ENCODE measurements at regions not wholly inside any gene's neighbourhood (a gene's known extent, or its start where the extent isn't known, plus 50 kb on each side); places are given as distances from the start of the nearest gene placed in this dataset.

DNA sequence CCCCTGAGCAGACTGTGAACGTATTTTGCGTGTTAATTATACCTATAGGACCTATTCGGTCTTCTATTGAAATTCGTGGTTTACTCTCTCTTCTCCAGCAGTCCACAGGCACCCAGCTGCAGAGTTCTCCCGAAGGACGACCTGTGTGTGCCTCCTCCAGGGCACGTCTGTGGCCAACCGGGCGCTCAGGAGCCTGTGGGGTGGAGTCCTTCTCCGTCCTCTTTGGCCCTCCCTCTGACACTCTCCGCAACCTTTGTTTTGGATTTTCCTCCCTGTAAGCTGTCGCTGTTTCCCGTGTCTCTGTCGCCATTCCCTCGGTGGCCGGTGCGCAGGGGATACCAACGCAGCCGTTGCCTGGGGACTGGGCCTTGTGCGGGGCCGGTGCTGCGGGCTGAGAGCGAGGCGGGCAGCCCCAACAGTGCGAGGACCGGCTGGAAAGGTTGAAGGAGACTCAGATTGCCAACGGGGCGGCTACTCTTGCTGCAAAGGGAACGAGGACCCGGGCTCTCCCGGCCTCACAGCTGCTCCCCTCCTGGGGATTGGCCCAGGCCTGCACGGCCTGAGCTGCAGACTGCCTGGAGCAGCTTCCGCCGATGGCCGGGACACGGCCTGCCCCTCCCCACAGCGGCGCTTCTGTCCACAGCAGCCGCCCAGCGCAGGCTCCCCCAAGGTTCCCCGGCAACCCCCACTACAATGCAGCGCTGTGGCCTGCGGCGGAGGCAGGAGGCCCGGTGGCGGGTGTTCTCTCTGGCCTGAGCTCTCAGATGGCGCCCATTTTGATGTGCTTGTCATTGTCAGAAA lies 221.0 kb downstream of the MTX2 start:
- DNase-seq (ENCODE audit: low spot score) = no peak
- H3K27ac ChIP-seq (ENCODE audit: poor library complexity, severe bottlenecking) = peak overlapping the region; percentile 64

DNA sequence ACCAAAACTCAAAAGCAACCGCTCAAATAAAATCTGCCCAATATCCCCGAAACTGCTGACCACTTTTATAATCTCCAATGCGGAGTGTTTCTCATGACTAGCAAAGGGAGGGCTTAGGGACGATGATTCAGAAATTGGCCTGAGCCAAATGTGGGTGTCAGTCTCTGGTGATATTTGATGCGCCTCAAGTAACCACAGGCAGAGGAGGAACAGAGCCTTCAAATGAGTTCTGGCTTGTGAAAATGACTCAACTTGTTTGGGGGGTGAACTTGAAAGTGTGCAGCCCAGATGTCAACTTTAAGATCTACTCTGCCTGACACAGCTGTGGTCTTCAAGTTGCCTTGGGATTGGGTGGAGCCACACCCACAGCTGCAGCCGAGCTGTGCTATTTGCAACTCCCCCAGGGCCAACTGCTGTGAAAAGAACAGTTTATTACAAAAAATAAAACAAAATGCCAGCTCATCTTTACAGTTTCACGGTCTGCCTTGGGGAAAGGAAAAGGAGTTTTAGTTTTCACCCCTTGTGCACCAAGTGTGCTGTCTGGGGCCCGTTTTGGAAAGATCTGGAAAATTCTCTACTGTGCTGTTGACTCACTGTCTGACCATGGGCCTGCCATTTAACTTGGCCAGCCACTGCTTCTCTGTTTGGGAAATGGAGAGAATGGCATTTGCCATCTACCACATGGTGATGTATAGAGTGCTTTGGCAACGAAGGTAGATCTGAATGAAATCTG lies 222.1 kb downstream of the MTX2 start:
- peak; percentile 98 for ATAC-seq (ENCODE audit: low read depth)
- Histone ChIP-seq H3K27me3 (ENCODE audit: insufficient read depth, poor library complexity, severe bottlenecking) (no peaks in the 10 kb centered on the region), H3K27ac (ENCODE audit: poor library complexity, severe bottlenecking) (peak overlapping the region; percentile 64), H3K9me3 (ENCODE audit: severe bottlenecking) (no peaks in the 10 kb centered on the region), H3K4me1 (ENCODE audit: insufficient read depth, poor library complexity, severe bottlenecking) (peaks cover 12% of the 10 kb centered on the region), H3K4me3 (ENCODE audit: severe bottlenecking) (no peak overlapping the region), H3K36me3 (ENCODE audit: low read depth) (no peaks in the 10 kb centered on the region)
- TF ChIP-seq, protein P1, sequence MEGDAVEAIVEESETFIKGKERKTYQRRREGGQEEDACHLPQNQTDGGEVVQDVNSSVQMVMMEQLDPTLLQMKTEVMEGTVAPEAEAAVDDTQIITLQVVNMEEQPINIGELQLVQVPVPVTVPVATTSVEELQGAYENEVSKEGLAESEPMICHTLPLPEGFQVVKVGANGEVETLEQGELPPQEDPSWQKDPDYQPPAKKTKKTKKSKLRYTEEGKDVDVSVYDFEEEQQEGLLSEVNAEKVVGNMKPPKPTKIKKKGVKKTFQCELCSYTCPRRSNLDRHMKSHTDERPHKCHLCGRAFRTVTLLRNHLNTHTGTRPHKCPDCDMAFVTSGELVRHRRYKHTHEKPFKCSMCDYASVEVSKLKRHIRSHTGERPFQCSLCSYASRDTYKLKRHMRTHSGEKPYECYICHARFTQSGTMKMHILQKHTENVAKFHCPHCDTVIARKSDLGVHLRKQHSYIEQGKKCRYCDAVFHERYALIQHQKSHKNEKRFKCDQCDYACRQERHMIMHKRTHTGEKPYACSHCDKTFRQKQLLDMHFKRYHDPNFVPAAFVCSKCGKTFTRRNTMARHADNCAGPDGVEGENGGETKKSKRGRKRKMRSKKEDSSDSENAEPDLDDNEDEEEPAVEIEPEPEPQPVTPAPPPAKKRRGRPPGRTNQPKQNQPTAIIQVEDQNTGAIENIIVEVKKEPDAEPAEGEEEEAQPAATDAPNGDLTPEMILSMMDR (IDR thresholded peaks at IDR 0.05; ENCODE audit: poor library complexity, severe bottlenecking) = no peak
- DNase-seq (ENCODE audit: low spot score) = peak; percentile 86

More for the DNA sequence above, 221.0 kb downstream of the MTX2 start:
- Histone ChIP-seq H3K36me3 (ENCODE audit: low read depth) (no peaks in the 10 kb centered on the region), H3K27me3 (ENCODE audit: insufficient read depth, poor library complexity, severe bottlenecking) (no peaks in the 10 kb centered on the region), H3K4me1 (ENCODE audit: insufficient read depth, poor library complexity, severe bottlenecking) (peaks cover 12% of the 10 kb centered on the region), H3K9me3 (ENCODE audit: severe bottlenecking) (no peaks in the 10 kb centered on the region), H3K4me3 (ENCODE audit: severe bottlenecking) (no peak overlapping the region)
- ATAC-seq (ENCODE audit: low read depth) = no peak
- TF ChIP-seq, protein P1 (IDR thresholded peaks at IDR 0.05; ENCODE audit: poor library complexity, severe bottlenecking) = no peak

DNA sequence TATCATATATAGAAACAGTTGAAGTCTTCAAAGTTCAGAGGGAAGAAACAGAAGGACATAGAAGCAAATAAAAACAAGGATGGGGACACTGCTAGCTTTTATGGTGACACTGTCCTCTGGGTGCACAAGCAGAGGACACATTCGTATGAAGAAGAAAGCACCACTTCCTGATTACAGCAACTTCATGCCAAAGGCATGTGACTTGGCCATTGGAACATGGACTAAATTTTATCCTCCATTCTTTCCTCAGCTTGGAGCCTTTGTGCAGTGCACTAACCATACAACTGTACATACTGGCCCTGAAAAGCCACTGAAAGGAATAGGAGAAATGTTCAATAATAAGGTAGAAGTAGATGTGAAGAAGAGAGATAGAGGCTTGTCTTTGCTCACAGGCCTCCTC lies 223.3 kb downstream of the MTX2 start:
- Histone ChIP-seq H3K4me1 (ENCODE audit: insufficient read depth, poor library complexity, severe bottlenecking) (peaks cover 12% of the 10 kb centered on the region), H3K9me3 (ENCODE audit: severe bottlenecking) (no peaks in the 10 kb centered on the region), H3K36me3 (ENCODE audit: low read depth) (no peaks in the 10 kb centered on the region), H3K27ac (ENCODE audit: poor library complexity, severe bottlenecking) (no peak overlapping the region), H3K27me3 (ENCODE audit: insufficient read depth, poor library complexity, severe bottlenecking) (no peaks in the 10 kb centered on the region), H3K4me3 (ENCODE audit: severe bottlenecking) (no peak overlapping the region)
- ATAC-seq (ENCODE audit: low read depth) (no peak), DNase-seq (ENCODE audit: low spot score) (no peak)
- TF ChIP-seq, protein P1 (IDR thresholded peaks at IDR 0.05; ENCODE audit: poor library complexity, severe bottlenecking) = no peak

DNA sequence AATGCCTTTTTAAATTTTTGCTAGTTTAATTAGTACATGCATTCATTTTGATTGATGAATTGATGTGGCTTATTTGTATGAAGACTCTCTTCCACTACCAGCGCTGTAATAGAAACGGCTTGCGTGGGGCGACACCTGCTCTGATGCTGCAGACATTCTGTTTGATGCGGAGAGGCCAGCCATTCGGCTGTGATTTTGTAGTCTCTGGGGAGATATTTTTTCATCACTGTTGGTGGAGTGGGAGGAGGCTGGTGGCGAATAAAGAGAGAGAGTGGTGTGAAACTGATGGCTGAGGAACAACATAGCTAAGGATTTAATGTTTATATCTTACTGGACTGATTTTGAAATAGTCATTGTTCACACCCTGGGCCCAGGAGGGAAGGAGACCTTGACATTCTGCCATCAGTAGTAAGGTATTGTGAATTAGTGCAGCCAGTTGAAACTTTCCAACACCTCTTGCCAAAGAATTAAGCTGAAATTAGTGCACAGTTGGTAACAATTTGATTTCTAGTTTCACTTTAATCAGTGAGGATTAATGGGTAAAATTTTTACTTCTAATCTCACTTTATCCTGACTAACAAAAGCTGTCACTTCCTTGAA lies 224.1 kb downstream of the MTX2 start:
- Histone ChIP-seq H3K27me3 (ENCODE audit: insufficient read depth, poor library complexity, severe bottlenecking) (no peaks in the 10 kb centered on the region), H3K27ac (ENCODE audit: poor library complexity, severe bottlenecking) (no peak overlapping the region), H3K9me3 (ENCODE audit: severe bottlenecking) (no peaks in the 10 kb centered on the region), H3K4me3 (ENCODE audit: severe bottlenecking) (no peak overlapping the region), H3K36me3 (ENCODE audit: low read depth) (no peaks in the 10 kb centered on the region), H3K4me1 (ENCODE audit: insufficient read depth, poor library complexity, severe bottlenecking) (peaks cover 12% of the 10 kb centered on the region)
- ATAC-seq (ENCODE audit: low read depth) = no peak
- DNase-seq (ENCODE audit: low spot score) = no peak
- TF ChIP-seq, protein P1 (IDR thresholded peaks at IDR 0.05; ENCODE audit: poor library complexity, severe bottlenecking) = no peak

All from RWPE2 (cell line).